ENCODE measurements at regions not wholly inside any gene's neighbourhood (a gene's known extent, or its start where the extent isn't known, plus 50 kb on each side); places are given as distances from the start of the nearest gene placed in this dataset.

DNA sequence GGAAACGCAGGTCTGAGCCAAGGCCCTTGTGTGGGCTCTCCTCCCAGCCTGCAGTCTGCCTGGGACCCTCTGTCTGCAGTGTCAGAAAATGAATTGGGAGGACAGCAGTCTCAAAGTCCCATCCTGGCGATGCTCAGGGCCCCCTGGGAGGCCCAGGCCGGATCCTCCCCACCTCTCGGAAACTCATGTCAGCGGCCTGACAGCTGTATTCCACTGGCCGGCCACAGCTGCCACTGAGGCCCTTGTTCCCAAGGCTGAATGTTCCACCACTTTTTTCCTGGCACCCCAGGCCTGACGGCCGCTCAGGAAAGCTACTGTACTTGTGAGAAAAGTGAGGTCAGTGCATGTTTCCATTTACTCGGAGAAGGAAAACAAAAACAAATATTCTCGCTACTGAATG, 180.0 kb downstream of the FGF18 start:
- TF ChIP-seq, protein P1, sequence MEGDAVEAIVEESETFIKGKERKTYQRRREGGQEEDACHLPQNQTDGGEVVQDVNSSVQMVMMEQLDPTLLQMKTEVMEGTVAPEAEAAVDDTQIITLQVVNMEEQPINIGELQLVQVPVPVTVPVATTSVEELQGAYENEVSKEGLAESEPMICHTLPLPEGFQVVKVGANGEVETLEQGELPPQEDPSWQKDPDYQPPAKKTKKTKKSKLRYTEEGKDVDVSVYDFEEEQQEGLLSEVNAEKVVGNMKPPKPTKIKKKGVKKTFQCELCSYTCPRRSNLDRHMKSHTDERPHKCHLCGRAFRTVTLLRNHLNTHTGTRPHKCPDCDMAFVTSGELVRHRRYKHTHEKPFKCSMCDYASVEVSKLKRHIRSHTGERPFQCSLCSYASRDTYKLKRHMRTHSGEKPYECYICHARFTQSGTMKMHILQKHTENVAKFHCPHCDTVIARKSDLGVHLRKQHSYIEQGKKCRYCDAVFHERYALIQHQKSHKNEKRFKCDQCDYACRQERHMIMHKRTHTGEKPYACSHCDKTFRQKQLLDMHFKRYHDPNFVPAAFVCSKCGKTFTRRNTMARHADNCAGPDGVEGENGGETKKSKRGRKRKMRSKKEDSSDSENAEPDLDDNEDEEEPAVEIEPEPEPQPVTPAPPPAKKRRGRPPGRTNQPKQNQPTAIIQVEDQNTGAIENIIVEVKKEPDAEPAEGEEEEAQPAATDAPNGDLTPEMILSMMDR (IDR thresholded peaks at IDR 0.05; ENCODE audit: insufficient read depth, low read depth, low read length), result no peak
- DNase-seq (ENCODE audit: low read depth), result no peak
- H3K4me3 ChIP-seq (ENCODE audit: low read depth, low read length), result no peak overlapping the region

DNA sequence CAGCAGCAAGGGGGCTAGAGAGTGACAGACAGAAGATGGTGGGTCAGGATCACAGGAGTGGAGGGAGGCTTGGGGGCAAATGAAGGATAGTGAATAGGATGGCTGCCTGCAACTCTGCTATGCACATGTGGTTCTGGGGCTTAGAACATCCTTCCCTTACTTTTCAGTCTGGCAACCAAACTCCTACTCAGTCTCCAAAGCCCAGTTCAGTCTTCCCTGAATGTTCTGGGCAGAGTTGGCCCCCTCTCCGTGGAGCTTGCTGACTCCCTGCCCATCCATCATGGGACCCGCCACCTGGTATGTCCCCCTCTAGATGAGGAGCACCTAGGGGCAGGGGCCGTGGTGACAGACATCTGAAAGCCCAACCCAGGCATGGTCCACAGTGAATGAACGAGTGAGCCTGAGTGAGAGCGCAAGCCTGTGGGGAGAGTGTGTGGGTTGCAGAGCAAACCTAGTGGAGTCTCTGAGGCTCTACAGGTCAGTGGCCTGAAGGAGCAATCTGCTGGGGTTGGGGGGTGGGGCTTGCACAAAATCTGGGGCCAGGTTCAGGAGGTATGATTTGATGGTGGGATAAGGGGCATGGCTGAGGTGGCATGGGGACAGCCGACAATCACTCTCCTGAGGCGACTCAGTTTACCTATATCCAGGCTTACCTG, 180.6 kb downstream of the FGF18 start:
- no peak overlapping the region for H3K4me3 ChIP-seq (ENCODE audit: low read depth, low read length)
- DNase-seq (ENCODE audit: low read depth), result no peak
- TF ChIP-seq, protein P1 (IDR thresholded peaks at IDR 0.05; ENCODE audit: insufficient read depth, low read depth, low read length), result no peak

DNA sequence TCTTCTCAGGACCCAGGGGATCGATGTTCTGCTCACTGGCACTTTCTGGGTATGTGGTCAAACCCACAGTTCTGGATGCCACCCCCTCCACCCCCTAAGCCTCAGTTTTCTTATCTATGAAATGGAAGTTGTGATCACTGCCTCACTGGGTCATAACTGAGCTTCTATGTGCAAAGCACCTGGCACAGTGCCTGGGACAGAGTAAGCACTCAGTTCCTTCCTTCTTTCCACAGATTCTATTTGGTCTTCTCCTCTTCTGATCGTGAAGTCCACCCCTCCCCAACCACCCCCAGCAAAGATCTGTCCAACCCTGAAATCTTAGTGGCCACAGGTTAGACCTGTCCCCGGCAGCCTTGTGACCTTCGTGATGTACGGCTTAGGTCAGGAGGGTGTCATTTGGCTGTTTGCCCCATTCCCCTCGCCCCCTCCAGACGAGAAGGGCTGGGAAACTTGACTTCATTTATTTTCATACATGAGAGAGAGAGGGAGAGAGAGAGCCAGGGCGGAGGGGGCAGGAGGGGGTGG, 181.4 kb downstream of the FGF18 start:
- H3K4me3 ChIP-seq (ENCODE audit: low read depth, low read length), result no peak overlapping the region
- DNase-seq (ENCODE audit: low read depth), result no peak
- TF ChIP-seq, protein P1 (IDR thresholded peaks at IDR 0.05; ENCODE audit: insufficient read depth, low read depth, low read length), result no peak

DNA sequence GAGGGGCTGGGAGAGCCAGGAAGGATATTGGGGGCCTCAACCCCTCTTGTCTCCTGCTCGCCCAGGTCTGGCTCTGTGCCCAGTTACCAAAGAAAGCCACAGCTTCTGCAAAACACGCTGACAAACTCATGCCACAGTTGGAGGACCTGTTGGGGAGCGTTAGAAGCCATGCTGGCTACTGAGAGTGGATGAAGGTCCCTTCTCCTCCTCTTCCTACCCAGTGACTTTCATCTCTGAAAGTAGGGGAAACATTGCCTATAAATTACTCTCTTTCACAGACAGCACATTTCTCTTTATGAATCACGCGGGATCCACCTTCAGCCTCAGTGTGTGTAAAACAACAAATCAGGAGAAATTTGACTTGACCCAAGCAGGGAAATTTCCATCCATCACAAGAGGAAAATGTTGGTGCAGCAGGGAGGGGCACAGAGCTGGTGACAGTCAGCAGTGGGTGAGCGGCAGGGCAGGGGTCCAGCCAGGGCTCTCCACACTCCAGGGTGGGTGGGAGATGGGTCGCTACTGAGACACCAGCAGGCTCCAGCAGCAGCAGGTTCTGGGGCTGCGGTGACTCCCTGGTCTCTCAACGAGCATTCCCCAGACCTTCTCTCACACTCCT, 181.9 kb downstream of the FGF18 start:
- DNase-seq (ENCODE audit: low read depth), result no peak
- TF ChIP-seq, protein P1 (IDR thresholded peaks at IDR 0.05; ENCODE audit: insufficient read depth, low read depth, low read length), result no peak
- no peak overlapping the region for H3K4me3 ChIP-seq (ENCODE audit: low read depth, low read length)

DNA sequence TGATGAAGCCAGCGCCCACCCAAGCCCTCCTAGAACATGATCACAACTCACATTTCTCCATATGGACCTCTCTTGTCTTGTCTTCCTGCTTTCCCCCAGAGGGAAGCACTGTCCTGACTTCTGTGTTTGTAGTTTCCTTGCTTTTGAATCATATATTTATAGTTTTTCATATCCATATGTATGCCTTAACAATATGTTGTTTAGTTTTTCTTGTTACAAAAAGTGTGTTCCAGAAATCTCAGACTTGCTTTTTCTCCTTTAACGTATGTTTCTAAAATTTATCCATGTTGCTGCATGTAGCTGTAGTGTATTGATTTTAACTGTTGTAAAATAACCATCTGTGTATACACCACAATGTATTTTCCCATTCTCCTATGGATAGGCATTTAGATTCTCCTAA, 182.0 kb upstream of the SMIM23 start:
- H3K4me3 ChIP-seq (ENCODE audit: low read depth, low read length), result no peak overlapping the region
- no peak for DNase-seq (ENCODE audit: low read depth)
- TF ChIP-seq, protein P1 (IDR thresholded peaks at IDR 0.05; ENCODE audit: insufficient read depth, low read depth, low read length), result no peak

DNA sequence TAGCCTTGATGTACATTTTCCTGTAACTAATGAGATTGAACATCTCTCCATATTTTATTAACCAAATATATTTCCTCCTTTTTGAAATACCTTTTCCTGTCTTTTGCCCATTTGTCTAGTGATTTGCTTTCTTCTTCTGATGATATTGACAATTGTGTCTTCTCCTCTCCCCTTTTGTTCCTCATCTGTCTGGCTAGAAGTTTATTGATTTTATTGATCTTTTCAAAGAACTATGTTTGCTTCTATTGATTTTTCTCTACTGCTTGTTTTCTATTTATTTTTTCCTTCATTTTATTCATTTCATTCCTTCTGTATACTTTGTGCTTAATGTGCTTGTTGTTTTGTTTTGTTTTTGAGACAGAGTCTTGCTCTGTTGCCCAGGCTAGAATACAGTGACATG, 181.4 kb upstream of the SMIM23 start:
- no peak overlapping the region for H3K4me3 ChIP-seq (ENCODE audit: low read depth, low read length)
- TF ChIP-seq, protein P1 (IDR thresholded peaks at IDR 0.05; ENCODE audit: insufficient read depth, low read depth, low read length), result no peak
- no peak for DNase-seq (ENCODE audit: low read depth)
